ENCODE measurements at regions not wholly inside any gene's neighbourhood (a gene's known extent, or its start where the extent isn't known, plus 50 kb on each side); places are given as distances from the start of the nearest gene placed in this dataset.

- Histone ChIP-seq H3K27me3 (no peaks in the 10 kb centered on the region), H3K36me3 (no peaks in the 10 kb centered on the region), H3K9me3 (no peaks in the 10 kb centered on the region), H3K4me1 (ENCODE audit: insufficient read depth) (no peaks in the 10 kb centered on the region), H3K4me3 (no peak overlapping the region), H3K27ac (no peak overlapping the region)
- intact Hi-C loops (cut with DNase I): no loop called here
- DNase-seq: no peak
- TF ChIP-seq CTCF (IDR thresholded peaks at IDR 0.05) (no peak), POLR2A (IDR thresholded peaks at IDR 0.05) (no peak), EP300 (IDR thresholded peaks at IDR 0.05) (no peak)
- WGBS, 3 donors: 81 to 91% (median 88%) methylated on average over 9 of the region's 9 CpGs
Observed at GRCh38 chr17:21532763-21533385, 156.7 kb downstream of the KCNJ12 start.

GRCh38 chr17:21535686-21536375, 156.5 kb upstream of the KCNJ18 start:
- Histone ChIP-seq H3K4me1 (ENCODE audit: insufficient read depth) (no peaks in the 10 kb centered on the region), H3K4me3 (no peak overlapping the region), H3K27me3 (no peaks in the 10 kb centered on the region), H3K27ac (no peak overlapping the region), H3K9me3 (no peaks in the 10 kb centered on the region), H3K36me3 (no peaks in the 10 kb centered on the region)
- no peak for TF ChIP-seq CTCF (IDR thresholded peaks at IDR 0.05)
- TF ChIP-seq POLR2A (IDR thresholded peaks at IDR 0.05): no peak
- TF ChIP-seq EP300 (IDR thresholded peaks at IDR 0.05): no peak
- WGBS, 3 donors: 74 to 83% (median 80%) methylated on average over 1 of the region's 1 CpG
- no peak for DNase-seq
- intact Hi-C loops (cut with DNase I): no loop called here

GRCh38 chr17:21537302-21537701, 155.0 kb upstream of the KCNJ18 start:
- Histone ChIP-seq H3K4me3 (no peak overlapping the region), H3K27ac (no peak overlapping the region), H3K27me3 (no peaks in the 10 kb centered on the region), H3K9me3 (no peaks in the 10 kb centered on the region), H3K36me3 (no peaks in the 10 kb centered on the region), H3K4me1 (ENCODE audit: insufficient read depth) (no peaks in the 10 kb centered on the region)
- DNase-seq: no peak
- intact Hi-C loops (cut with DNase I): no loop called here
- WGBS, 3 donors: 88 to 97% (median 93%) methylated on average over 2 of the region's 2 CpGs
- TF ChIP-seq CTCF (IDR thresholded peaks at IDR 0.05) (no peak), POLR2A (IDR thresholded peaks at IDR 0.05) (no peak), EP300 (IDR thresholded peaks at IDR 0.05) (no peak)

GRCh38 chr17:21538615-21539014, 153.7 kb upstream of the KCNJ18 start:
- WGBS, 3 donors: 96 to 100% (median 99%) methylated on average over 1 of the region's 1 CpG
- no peaks in the 10 kb centered on the region for H3K4me1 ChIP-seq (ENCODE audit: insufficient read depth)
- no peak for DNase-seq
- no peak overlapping the region for H3K4me3 ChIP-seq
- no peak for TF ChIP-seq CTCF (IDR thresholded peaks at IDR 0.05)
- no peak for TF ChIP-seq POLR2A (IDR thresholded peaks at IDR 0.05)
- TF ChIP-seq EP300 (IDR thresholded peaks at IDR 0.05): no peak
- no peak overlapping the region for H3K27ac ChIP-seq
- H3K27me3 ChIP-seq: no peaks in the 10 kb centered on the region
- no peaks in the 10 kb centered on the region for H3K9me3 ChIP-seq
- no peaks in the 10 kb centered on the region for H3K36me3 ChIP-seq
- intact Hi-C loops (cut with DNase I): no loop called here

All from ovary (tissue), 7 donors.